ENCODE measurements at regions not wholly inside any gene's neighbourhood (a gene's known extent, or its start where the extent isn't known, plus 50 kb on each side); places are given as distances from the start of the nearest gene placed in this dataset.
A peak's percentile ranks its signal among the peaks of the same experiment; 100 is the strongest.
"Not testable (repeated sequence)": the region's sequence is repeated elsewhere in the genome, so short reads cannot be mapped to it uniquely, and the experiment has no call there.

- no peak for DNase-seq
Observed at GRCh38 chr5:25568989-25569625, 924.3 kb upstream of the CDH10 start.

GRCh38 chr5:25568294-25568693 is 923.5 kb upstream of the CDH10 start:
- no peak for DNase-seq

GRCh38 chr5:25567881-25568280 is 923.1 kb upstream of the CDH10 start:
- DNase-seq = no peak

- DNase-seq = no peak
Observed at GRCh38 chr5:25562656-25563055, 917.9 kb upstream of the CDH10 start.

- no peak for DNase-seq
Observed at GRCh38 chr5:25554077-25554476, 909.3 kb upstream of the CDH10 start.

GRCh38 chr5:25552871-25553481 is 908.2 kb upstream of the CDH10 start:
- no peak for DNase-seq

GRCh38 chr5:25550793-25551192 is 906.0 kb upstream of the CDH10 start:
- no peak for DNase-seq

GRCh38 chr5:25544652-25545249 is 900.0 kb upstream of the CDH10 start:
- DNase-seq = peak; percentile 47

DNA sequence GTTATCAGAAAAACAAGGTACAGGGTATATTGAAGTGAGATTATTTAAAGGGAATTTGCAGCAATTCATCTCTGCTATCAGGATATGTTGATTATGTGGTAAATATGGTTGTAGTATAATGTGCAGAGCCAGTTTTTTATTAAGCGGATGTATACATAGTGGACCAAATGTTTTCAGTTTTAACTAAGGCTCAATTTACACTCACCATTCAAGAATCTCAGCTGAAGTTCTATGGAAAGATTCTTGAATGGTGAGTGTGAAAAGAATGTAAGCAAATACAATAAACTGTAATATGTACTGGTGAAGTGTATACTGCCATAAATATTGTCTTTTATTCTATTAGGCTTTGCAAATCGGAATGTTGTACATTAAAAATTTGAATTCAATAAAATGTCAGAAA is 895.9 kb upstream of the CDH10 start:
- no peak for DNase-seq

- no peak for DNase-seq
Observed at GRCh38 chr5:25539536-25539935, 894.8 kb upstream of the CDH10 start.

DNA sequence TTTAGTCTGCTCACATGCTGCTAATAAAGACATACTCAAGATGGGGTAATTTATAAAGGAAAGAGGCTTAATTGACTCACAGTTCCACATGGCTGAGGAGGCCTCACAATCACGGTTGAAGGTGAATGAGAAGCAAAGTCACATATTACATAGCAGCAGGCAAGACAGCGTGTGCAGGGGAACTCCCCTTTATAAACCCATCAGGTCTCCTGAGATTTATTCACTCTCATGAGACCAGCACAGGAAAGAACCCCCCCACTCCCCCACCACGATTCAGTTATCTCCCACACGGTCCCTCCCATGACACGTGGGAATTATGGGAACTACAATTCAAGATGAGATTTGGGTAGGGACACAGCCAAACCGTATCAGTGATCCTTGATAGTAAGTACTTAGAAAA is 891.7 kb upstream of the CDH10 start:
- not testable (repeated sequence) for DNase-seq

DNA sequence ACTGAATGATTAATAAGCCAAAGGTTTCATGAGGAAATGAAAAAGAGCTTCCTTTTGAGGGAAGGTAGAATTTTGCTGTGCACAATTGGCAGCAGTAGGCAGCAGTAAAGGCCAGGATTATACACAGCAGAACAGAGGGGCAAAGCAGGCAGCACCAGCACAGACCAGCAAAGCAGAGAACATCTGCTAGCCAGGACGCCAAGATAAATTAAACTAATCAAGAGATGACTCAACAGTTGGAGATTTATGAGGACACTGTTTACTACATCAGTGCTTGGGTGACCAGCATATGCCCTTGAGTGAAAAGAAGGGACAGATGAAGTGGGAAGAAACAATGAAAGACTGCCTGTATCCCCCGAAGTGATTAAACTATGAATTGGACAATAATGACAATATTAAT is 871.4 kb upstream of the CDH10 start:
- peak; percentile 7 for DNase-seq

- DNase-seq = no peak
Observed at GRCh38 chr5:25515525-25515924, 870.7 kb upstream of the CDH10 start.

GRCh38 chr5:25510692-25511091 is 865.9 kb upstream of the CDH10 start:
- DNase-seq = not testable (repeated sequence)

DNA sequence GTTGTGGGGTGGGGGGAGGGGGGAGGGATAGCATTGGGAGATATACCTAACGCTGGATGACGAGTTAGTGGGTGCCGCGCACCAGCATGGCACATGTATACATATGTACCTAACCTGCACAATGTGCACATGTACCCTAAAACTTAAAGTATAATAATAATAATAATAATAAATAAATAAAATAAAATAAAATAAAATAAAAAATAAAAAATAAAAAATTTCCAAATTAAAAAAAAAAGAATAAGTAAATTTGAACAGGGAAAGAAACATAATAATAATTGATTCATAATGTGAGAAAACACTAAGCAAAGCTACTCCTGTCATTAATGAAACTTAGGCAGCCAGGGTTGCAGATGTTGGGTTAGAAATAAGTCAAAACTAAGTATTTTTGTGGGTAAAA is 863.2 kb upstream of the CDH10 start:
- not testable (repeated sequence) for DNase-seq

- DNase-seq = no peak
Observed at GRCh38 chr5:25500635-25501034, 855.9 kb upstream of the CDH10 start.

DNA sequence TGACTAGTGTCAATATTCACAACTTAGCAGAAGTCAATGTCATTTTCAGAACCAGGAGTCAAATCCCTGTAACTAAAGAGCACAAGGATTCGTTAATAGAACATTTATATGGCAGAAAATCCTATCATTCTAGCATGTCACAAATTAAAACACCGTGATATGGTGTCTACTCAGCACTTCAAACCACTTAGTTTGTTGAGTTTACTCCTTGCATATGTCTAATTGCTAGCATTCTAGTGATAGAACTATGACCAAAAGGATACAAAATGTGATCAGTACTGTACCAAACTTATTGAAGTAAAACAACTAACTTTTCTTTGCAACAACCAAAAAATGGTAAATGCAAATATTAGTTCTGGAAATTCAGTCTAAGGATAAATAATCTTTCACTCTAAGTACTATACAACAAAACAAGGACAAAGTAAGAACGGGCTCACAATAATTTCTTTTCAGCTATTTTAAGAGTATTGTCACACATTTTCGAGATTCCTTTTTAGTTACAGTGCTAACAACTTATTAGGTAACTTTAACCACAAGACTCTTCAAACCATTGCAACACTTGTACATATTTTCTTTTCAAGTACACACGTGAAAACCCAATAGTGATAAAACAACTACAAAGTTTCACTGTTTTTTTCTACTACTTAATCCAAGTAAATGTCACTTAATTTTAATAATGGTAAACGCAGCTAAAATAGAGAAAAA is 845.2 kb upstream of the CDH10 start:
- no peak for DNase-seq

- DNase-seq = no peak
Observed at GRCh38 chr5:25488119-25488518, 843.3 kb upstream of the CDH10 start.

DNA sequence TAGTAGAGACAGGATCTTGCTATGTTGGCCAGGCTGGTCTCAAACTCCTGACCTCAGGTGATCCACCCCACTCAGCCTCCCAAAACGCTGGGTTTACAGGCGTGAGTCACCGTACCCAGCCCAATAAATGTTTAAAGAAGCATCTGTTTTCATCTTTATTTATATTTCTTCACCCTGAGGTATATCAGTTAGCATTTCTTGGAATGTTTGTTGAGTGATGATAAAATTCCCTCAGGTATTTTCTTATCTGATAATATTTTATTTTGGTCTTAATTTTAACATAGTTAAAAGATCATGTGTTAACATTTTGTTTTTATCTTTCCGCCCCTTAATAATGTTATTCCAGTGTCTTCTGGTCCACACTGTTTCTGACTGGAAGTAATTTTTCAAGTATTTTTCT is 839.6 kb upstream of the CDH10 start:
- DNase-seq = no peak

GRCh38 chr5:25481463-25481862 is 836.7 kb upstream of the CDH10 start:
- peak; percentile 50 for DNase-seq

- peak; percentile 8 for DNase-seq
Observed at GRCh38 chr5:25459082-25459481, 814.3 kb upstream of the CDH10 start.

DNA sequence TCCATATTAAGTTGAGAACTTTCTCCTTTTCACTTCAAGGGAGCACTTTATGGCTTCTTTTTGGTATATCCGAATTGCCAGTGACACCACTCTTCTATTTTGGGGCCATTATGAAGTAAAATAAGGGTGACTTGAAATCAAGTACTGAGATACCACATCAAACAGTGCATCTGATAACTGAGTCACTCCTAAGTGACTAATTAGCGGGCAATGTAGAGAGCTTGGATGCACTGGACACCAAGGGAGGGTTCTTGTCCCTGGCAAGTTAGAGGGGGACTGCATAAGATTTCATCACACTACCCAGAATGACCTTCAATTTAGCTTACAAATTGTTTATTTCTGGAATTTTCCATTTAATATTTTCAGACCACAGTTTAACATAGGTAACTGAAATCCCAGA is 813.9 kb upstream of the CDH10 start:
- DNase-seq = peak; percentile 35

GRCh38 chr5:25453500-25453899 is 808.7 kb upstream of the CDH10 start:
- DNase-seq = no peak

GRCh38 chr5:25451294-25451693 is 806.5 kb upstream of the CDH10 start:
- no peak for DNase-seq
